SK-N-SH (cell line): ENCODE measurements at regions not wholly inside any gene's neighbourhood (a gene's known extent, or its start where the extent isn't known, plus 50 kb on each side); places are given as distances from the start of the nearest gene placed in this dataset.

Source experiments
- CTCF ChIA-PET: fragments of 300-600, 350-600 bp; formaldehyde crosslinking; extraction: SDS; loops from one replicate; lab custom pipeline; 2021; lab: Yijun Ruan, JAX
- POLR2A ChIA-PET: fragments of 350-600 bp; sonication (Branson Sonifier 250); formaldehyde crosslinking; extraction: SDS; loops from one replicate; lab custom pipeline; 2020; ENCODE audit warnings: antibody characterized with exemption, inconsistent platforms; lab: Yijun Ruan, JAX
- DNase-seq: peaks from one replicate; pipeline ENCODE4 v3.0.0; 2012
- H2AFZ ChIP-seq: fragments of 200-600 bp; sonication (generic); 2 replicates; pipeline ENCODE4 v1.8.1; 2016; ENCODE audit warnings: antibody characterized with exemption, mild to moderate bottlenecking, low read depth
- H3F3A ChIP-seq: fragments of 200-600 bp; sonication (generic); replicated peaks from 2 replicates; pipeline ENCODE3; 2016; ENCODE audit warnings: antibody characterized with exemption, mild to moderate bottlenecking; ENCODE audit not compliant: insufficient read depth
- H3K27ac ChIP-seq, 2 experiments: fragments of 200-500 bp in 1 of 2; fragments of 200-600 bp in 1 of 2; sonication (Bioruptor generic) in 1 of 2; sonication (generic), shearing (Covaris generic) in 1 of 2; 2 replicates each; pipeline versions ENCODE4 v1.5.1 to v1.6.1; 2014 to 2016; ENCODE audit warnings: low read depth in 2 of 2, inconsistent platforms in 1 of 2, low read length in 1 of 2, mild to moderate bottlenecking in 1 of 2, mixed read lengths in 1 of 2
- H3K27me3 ChIP-seq: fragments of 200-600 bp; sonication (generic), shearing (Covaris generic); 2 replicates; pipeline ENCODE4 v1.6.1; 2016; ENCODE audit warnings: mixed run types; ENCODE audit not compliant: insufficient read depth
- H3K36me3 ChIP-seq, 2 experiments: fragments of 200-500 bp in 1 of 2; fragments of 200-600 bp in 1 of 2; sonication (Bioruptor generic) in 1 of 2; sonication (generic) in 1 of 2; replicated peaks in 1 of 2; 2 replicates each; pipeline versions ENCODE3 to v1.5.1; 2014 to 2016; ENCODE audit warnings: low read length in 1 of 2, mild to moderate bottlenecking in 1 of 2; ENCODE audit not compliant: insufficient read depth in 2 of 2, control insufficient read depth in 1 of 2
- H3K4me1 ChIP-seq, 2 experiments: fragments of 200-500 bp in 1 of 2; fragments of 200-600 bp in 1 of 2; sonication (Bioruptor generic) in 1 of 2; sonication (generic), shearing (Covaris generic) in 1 of 2; 2 replicates each; pipeline versions ENCODE4 v1.5.1 to v1.6.1; 2014 to 2016; ENCODE audit warnings: low read depth in 1 of 2, low read length in 1 of 2, mixed run types in 1 of 2; ENCODE audit not compliant: insufficient read depth in 2 of 2, control insufficient read depth in 1 of 2
- H3K4me2 ChIP-seq: fragments of 200-600 bp; sonication (generic), shearing (Covaris generic); 2 replicates; pipeline ENCODE4 v1.6.1; 2017; ENCODE audit warnings: mixed run types
- H3K4me3 ChIP-seq, 2 experiments: fragments of 200-500 bp in 1 of 2; fragments of 200-600 bp in 1 of 2; sonication (Bioruptor generic) in 1 of 2; sonication (generic), shearing (Covaris generic) in 1 of 2; 2 replicates each; pipeline versions ENCODE4 v1.5.1 to v1.8.1; 2014 to 2016; ENCODE audit warnings: low read depth in 2 of 2, inconsistent platforms in 1 of 2, low read length in 1 of 2, mild to moderate bottlenecking in 1 of 2, mixed read lengths in 1 of 2, moderate library complexity in 1 of 2
- H3K79me2 ChIP-seq: fragments of 200-600 bp; sonication (generic); 2 replicates; pipeline ENCODE4 v1.8.1; 2017; ENCODE audit warnings: mild to moderate bottlenecking; ENCODE audit not compliant: insufficient read depth
- H3K9ac ChIP-seq: fragments of 200-600 bp; sonication (generic); 2 replicates; pipeline ENCODE4 v1.6.1; 2017; ENCODE audit warnings: mixed run types
- H3K9me2 ChIP-seq: fragments of 200-600 bp; sonication (generic); 2 replicates; pipeline ENCODE4 v1.6.1; 2017; ENCODE audit warnings: mixed run types
- H3K9me3 ChIP-seq: fragments of 200-600 bp; sonication (generic); 2 replicates; pipeline ENCODE4 v1.6.1; 2017; ENCODE audit warnings: mixed run types, mild to moderate bottlenecking, moderate library complexity
- H4K20me1 ChIP-seq: fragments of 200-600 bp; sonication (generic); 2 replicates; pipeline ENCODE4 v1.6.1; 2017; ENCODE audit warnings: mild to moderate bottlenecking, mixed run types; ENCODE audit not compliant: insufficient read depth
- CHD2 ChIP-seq: fragments of 150-350 bp; IDR thresholded peaks from 2 replicates; pipeline ENCODE4 v1.6.1; 2018; ENCODE audit warnings: low read length; ENCODE audit not compliant: partially characterized antibody
- ELF1 ChIP-seq: IDR thresholded peaks from 2 replicates; pipeline ENCODE4 v1.4.0; 2012
- FOSL2 ChIP-seq: IDR thresholded peaks from 2 replicates; pipeline ENCODE4 v1.4.0; 2012; ENCODE audit warnings: low read depth, mild to moderate bottlenecking, moderate library complexity, borderline replicate concordance
- FOXJ3 ChIP-seq: sonication (generic); formaldehyde crosslinking; IDR thresholded peaks from 2 replicates; pipeline ENCODE4 v1.5.1; 2020; ENCODE audit warnings: mild to moderate bottlenecking, missing genetic modification reagents
- FOXM1 ChIP-seq: IDR thresholded peaks from 2 replicates; pipeline ENCODE4 v1.4.0; 2012; ENCODE audit warnings: low read depth, mild to moderate bottlenecking
- GABPA ChIP-seq: IDR thresholded peaks from 2 replicates; pipeline ENCODE4 v1.4.0; 2012; ENCODE audit warnings: low read depth, mild to moderate bottlenecking
- GATA2 ChIP-seq: sonication (generic); formaldehyde crosslinking; IDR thresholded peaks from 2 replicates; pipeline ENCODE4 v1.5.0; 2020; ENCODE audit warnings: mild to moderate bottlenecking, missing genetic modification reagents
- MEF2A ChIP-seq: IDR thresholded peaks from 2 replicates; pipeline ENCODE4 v1.4.0; 2012; ENCODE audit warnings: low read depth, borderline replicate concordance
- MXI1 ChIP-seq: IDR thresholded peaks from 2 replicates; pipeline ENCODE4 v1.6.1; 2012; ENCODE audit warnings: mild to moderate bottlenecking, low read depth, low read length, improper control_type of control experiment
- NFIC ChIP-seq: IDR thresholded peaks from 2 replicates; pipeline ENCODE4 v1.4.0; 2012; ENCODE audit warnings: borderline replicate concordance
- RFX5 ChIP-seq: IDR thresholded peaks from 2 replicates; pipeline ENCODE4 v1.6.1; 2012; ENCODE audit warnings: mild to moderate bottlenecking, improper control_type of control experiment, low read length
- SIN3A ChIP-seq: IDR thresholded peaks from 2 replicates; pipeline ENCODE4 v1.6.1; 2012; ENCODE audit warnings: low read depth, mild to moderate bottlenecking, low read length, moderate library complexity, borderline replicate concordance
- TAF1 ChIP-seq: IDR thresholded peaks from 2 replicates; pipeline ENCODE4 v1.6.1; 2012; ENCODE audit warnings: low read depth, mild to moderate bottlenecking, low read length, moderate library complexity, borderline replicate concordance
- TCF12 ChIP-seq: IDR thresholded peaks from 2 replicates; pipeline ENCODE4 v1.4.0; 2012
- YY1 ChIP-seq: IDR thresholded peaks from 2 replicates; pipeline ENCODE4 v1.4.0; 2012; ENCODE audit warnings: low read depth, mild to moderate bottlenecking
- TF ChIP-seq, protein P1 (sequence below): IDR thresholded peaks from 2 replicates; pipeline ENCODE4 v1.6.1; 2012; ENCODE audit warnings: mild to moderate bottlenecking, low read depth, low read length, moderate library complexity
- TF ChIP-seq, protein P2 (sequence below): fragments of 150-350 bp; IDR thresholded peaks from 2 replicates; pipeline ENCODE4 v1.6.1; 2016; ENCODE audit warnings: mild to moderate bottlenecking, low read depth, low read length
- TF ChIP-seq, protein P3 (sequence below): IDR thresholded peaks from 2 replicates; pipeline ENCODE4 v1.4.0; 2012; ENCODE audit warnings: low read depth, borderline replicate concordance
- TF ChIP-seq, protein P4 (sequence below): fragments of 200-600 bp; sonication (generic); IDR thresholded peaks from 2 replicates; pipeline ENCODE4 v1.6.1; 2017; ENCODE audit warnings: antibody characterized with exemption, mild to moderate bottlenecking, moderate library complexity
- TF ChIP-seq, protein P5 (sequence below): fragments of 150-350 bp; IDR thresholded peaks from 2 replicates; pipeline ENCODE4 v1.6.1; 2017; ENCODE audit warnings: antibody characterized with exemption, low read length, low read depth, borderline replicate concordance

DNA sequence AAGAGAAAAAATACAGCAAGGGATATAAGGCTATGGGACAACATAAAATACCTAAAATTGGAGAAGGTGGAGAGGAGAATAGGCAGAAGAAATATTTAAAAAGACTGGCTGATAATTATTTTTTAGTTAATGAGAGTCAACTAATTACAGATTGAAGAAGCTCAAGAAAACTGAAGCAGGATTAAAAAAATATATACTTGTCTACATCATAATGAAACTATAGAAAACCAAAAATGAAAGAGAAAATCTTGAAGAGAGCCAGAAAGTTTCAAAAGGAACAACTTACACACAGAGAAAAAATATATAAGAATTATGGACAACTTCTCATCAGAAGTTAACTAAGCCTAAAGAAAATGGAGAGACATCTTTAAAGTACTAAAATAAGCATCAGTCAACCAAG is 62.9 kb upstream of the APCDD1 start:
- Histone ChIP-seq H3K79me2 (no peaks in the 10 kb centered on the region), H3K9ac (no peak overlapping the region), H4K20me1 (no peaks in the 10 kb centered on the region), H3K36me3 (no peaks in the 10 kb centered on the region), H3K4me2 (no peak overlapping the region), H3K4me3 (no peak overlapping the region), H3K9me3 (no peaks in the 10 kb centered on the region)
- no peak for DNase-seq
- TF ChIP-seq ELF1 (no peak), GABPA (no peak), TCF12 (no peak), YY1 (no peak), MEF2A (no peak), NFIC (no peak), GATA2 (CRISPR knock-in tag) (no peak), SIN3A (no peak), CHD2 (no peak), MXI1 (no peak), FOXM1 (no peak), FOSL2 (no peak), TAF1 (no peak), FOXJ3 (CRISPR knock-in tag) (no peak), RFX5 (no peak)
- TF ChIP-seq, protein P1, sequence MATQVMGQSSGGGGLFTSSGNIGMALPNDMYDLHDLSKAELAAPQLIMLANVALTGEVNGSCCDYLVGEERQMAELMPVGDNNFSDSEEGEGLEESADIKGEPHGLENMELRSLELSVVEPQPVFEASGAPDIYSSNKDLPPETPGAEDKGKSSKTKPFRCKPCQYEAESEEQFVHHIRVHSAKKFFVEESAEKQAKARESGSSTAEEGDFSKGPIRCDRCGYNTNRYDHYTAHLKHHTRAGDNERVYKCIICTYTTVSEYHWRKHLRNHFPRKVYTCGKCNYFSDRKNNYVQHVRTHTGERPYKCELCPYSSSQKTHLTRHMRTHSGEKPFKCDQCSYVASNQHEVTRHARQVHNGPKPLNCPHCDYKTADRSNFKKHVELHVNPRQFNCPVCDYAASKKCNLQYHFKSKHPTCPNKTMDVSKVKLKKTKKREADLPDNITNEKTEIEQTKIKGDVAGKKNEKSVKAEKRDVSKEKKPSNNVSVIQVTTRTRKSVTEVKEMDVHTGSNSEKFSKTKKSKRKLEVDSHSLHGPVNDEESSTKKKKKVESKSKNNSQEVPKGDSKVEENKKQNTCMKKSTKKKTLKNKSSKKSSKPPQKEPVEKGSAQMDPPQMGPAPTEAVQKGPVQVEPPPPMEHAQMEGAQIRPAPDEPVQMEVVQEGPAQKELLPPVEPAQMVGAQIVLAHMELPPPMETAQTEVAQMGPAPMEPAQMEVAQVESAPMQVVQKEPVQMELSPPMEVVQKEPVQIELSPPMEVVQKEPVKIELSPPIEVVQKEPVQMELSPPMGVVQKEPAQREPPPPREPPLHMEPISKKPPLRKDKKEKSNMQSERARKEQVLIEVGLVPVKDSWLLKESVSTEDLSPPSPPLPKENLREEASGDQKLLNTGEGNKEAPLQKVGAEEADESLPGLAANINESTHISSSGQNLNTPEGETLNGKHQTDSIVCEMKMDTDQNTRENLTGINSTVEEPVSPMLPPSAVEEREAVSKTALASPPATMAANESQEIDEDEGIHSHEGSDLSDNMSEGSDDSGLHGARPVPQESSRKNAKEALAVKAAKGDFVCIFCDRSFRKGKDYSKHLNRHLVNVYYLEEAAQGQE, result no peak
- TF ChIP-seq, protein P2, sequence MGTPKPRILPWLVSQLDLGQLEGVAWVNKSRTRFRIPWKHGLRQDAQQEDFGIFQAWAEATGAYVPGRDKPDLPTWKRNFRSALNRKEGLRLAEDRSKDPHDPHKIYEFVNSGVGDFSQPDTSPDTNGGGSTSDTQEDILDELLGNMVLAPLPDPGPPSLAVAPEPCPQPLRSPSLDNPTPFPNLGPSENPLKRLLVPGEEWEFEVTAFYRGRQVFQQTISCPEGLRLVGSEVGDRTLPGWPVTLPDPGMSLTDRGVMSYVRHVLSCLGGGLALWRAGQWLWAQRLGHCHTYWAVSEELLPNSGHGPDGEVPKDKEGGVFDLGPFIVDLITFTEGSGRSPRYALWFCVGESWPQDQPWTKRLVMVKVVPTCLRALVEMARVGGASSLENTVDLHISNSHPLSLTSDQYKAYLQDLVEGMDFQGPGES, result no peak
- TF ChIP-seq, protein P3, sequence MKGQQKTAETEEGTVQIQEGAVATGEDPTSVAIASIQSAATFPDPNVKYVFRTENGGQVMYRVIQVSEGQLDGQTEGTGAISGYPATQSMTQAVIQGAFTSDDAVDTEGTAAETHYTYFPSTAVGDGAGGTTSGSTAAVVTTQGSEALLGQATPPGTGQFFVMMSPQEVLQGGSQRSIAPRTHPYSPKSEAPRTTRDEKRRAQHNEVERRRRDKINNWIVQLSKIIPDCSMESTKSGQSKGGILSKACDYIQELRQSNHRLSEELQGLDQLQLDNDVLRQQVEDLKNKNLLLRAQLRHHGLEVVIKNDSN, result no peak
- TF ChIP-seq, protein P4, sequence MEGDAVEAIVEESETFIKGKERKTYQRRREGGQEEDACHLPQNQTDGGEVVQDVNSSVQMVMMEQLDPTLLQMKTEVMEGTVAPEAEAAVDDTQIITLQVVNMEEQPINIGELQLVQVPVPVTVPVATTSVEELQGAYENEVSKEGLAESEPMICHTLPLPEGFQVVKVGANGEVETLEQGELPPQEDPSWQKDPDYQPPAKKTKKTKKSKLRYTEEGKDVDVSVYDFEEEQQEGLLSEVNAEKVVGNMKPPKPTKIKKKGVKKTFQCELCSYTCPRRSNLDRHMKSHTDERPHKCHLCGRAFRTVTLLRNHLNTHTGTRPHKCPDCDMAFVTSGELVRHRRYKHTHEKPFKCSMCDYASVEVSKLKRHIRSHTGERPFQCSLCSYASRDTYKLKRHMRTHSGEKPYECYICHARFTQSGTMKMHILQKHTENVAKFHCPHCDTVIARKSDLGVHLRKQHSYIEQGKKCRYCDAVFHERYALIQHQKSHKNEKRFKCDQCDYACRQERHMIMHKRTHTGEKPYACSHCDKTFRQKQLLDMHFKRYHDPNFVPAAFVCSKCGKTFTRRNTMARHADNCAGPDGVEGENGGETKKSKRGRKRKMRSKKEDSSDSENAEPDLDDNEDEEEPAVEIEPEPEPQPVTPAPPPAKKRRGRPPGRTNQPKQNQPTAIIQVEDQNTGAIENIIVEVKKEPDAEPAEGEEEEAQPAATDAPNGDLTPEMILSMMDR, result no peak
- TF ChIP-seq, protein P5, sequence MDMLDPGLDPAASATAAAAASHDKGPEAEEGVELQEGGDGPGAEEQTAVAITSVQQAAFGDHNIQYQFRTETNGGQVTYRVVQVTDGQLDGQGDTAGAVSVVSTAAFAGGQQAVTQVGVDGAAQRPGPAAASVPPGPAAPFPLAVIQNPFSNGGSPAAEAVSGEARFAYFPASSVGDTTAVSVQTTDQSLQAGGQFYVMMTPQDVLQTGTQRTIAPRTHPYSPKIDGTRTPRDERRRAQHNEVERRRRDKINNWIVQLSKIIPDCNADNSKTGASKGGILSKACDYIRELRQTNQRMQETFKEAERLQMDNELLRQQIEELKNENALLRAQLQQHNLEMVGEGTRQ, result no peak
- TF ChIP-seq, all 33 proteins: peak for 0
- Histone ChIP-seq H2AFZ (no peak overlapping the region), H3K27me3 (no peaks in the 10 kb centered on the region), H3K9me2 (no peaks in the 10 kb centered on the region), H3K27ac (no peak overlapping the region), H3K4me1 (no peaks in the 10 kb centered on the region), H3F3A (no peaks in the 10 kb centered on the region)
- ChIA-PET CTCF (interaction anchor here (0.9 kb wide), 1 partner anchor 10 kb away, joined by 3 read pairs; no protein-coding TSS in a partner anchor), POLR2A (no interaction called here)
